PC-3 (cell line): ENCODE measurements at regions not wholly inside any gene's neighbourhood (a gene's known extent, or its start where the extent isn't known, plus 50 kb on each side); places are given as distances from the start of the nearest gene placed in this dataset.

Experiments
- ATAC-seq: fragments of 200-7000 bp; cut with Tn5 transposase; 2 replicates; pipeline ENCODE4 v1.9.1; 2020; ENCODE audit warnings: mild to moderate bottlenecking, moderate library complexity
- BruUV-seq: library from RNA; stranded (reverse); fragments of 400-500 nt; replicated peaks from 2 replicates; lab custom pipeline; 2021; lab: Mats Ljungman, UMichigan
- CTCF ChIA-PET: fragments of 300-600 bp; sonication (Branson Sonifier 250); formaldehyde crosslinking; loops from one replicate; lab custom pipeline; 2022; ENCODE audit warnings: antibody characterized with exemption; lab: Charles Lee
- POLR2A ChIA-PET: fragments of 300-600 bp; sonication (Branson Sonifier 250); formaldehyde crosslinking; loops from one replicate; lab custom pipeline; 2022; ENCODE audit warnings: antibody characterized with exemption; ENCODE audit not compliant: unreplicated experiment; lab: Charles Lee
- DNase-seq: peaks from one replicate; pipeline ENCODE4 v3.0.0-alpha.2; 2015
- H2AFZ ChIP-seq: fragments of 300-600 bp; sonication (generic); 2 replicates; pipeline ENCODE4 v1.6.0; 2016; ENCODE audit warnings: antibody characterized with exemption, low read length
- H3F3A ChIP-seq: fragments of 300-600 bp; sonication (generic); one replicate; pipeline ENCODE4 v1.6.0; 2017; ENCODE audit warnings: antibody characterized with exemption, low read length, control low read depth, mild to moderate bottlenecking; ENCODE audit not compliant: unreplicated experiment
- H3K27ac ChIP-seq: fragments of 300-600 bp; sonication (generic); 2 replicates; pipeline ENCODE4 v1.5.1; 2016; ENCODE audit warnings: mild to moderate bottlenecking, low read length
- H3K27me3 ChIP-seq: fragments of 300-600 bp; sonication (generic); 2 replicates; pipeline ENCODE4 v1.6.1; 2016; ENCODE audit warnings: low read length, mixed read lengths
- H3K36me3 ChIP-seq: fragments of 300-600 bp; sonication (generic); 2 replicates; pipeline ENCODE4 v1.6.1; 2016; ENCODE audit warnings: low read depth, mixed run types, low read length, mixed read lengths
- H3K4me1 ChIP-seq: fragments of 300-600 bp; sonication (generic); 2 replicates; pipeline ENCODE4 v1.5.1; 2016; ENCODE audit warnings: low read length; ENCODE audit not compliant: insufficient read depth
- H3K4me2 ChIP-seq: fragments of 300-600 bp; sonication (generic); 2 replicates; pipeline ENCODE4 v1.6.0; 2016; ENCODE audit warnings: low read length
- H3K4me3 ChIP-seq: fragments of 300-600 bp; sonication (generic); 2 replicates; pipeline ENCODE4 v1.5.1; 2016; ENCODE audit warnings: mild to moderate bottlenecking, low read length, mixed read lengths
- H3K79me2 ChIP-seq: fragments of 300-600 bp; sonication (generic); 2 replicates; pipeline ENCODE4 v1.6.1; 2017; ENCODE audit warnings: low read length, mixed read lengths
- H3K9ac ChIP-seq: fragments of 300-600 bp; sonication (generic); 2 replicates; pipeline ENCODE4 v1.6.0; 2016; ENCODE audit warnings: mild to moderate bottlenecking, low read length
- H3K9me2 ChIP-seq: fragments of 300-600 bp; sonication (generic); replicated peaks from 2 replicates; pipeline ENCODE4 v1.6.1; 2016; ENCODE audit warnings: mixed run types, low read length, mixed read lengths
- H3K9me3 ChIP-seq: fragments of 300-600 bp; sonication (generic); 2 replicates; pipeline ENCODE4 v1.6.1; 2016; ENCODE audit warnings: low read length, mixed read lengths
- H4K20me1 ChIP-seq: fragments of 300-600 bp; sonication (generic); 2 replicates; pipeline ENCODE4 v1.6.1; 2016; ENCODE audit warnings: low read length, mixed read lengths
- CTCF ChIP-seq: fragments of 300-600 bp; sonication (generic); conservative IDR thresholded peaks from 2 replicates; pipeline ENCODE4 v1.5.1; 2017; ENCODE audit warnings: antibody characterized with exemption, low read depth, mild to moderate bottlenecking, low read length
- EZH2 ChIP-seq: fragments of 300-600 bp; sonication (generic); IDR thresholded peaks from one replicate; pipeline ENCODE4 v1.6.1; 2017; ENCODE audit warnings: antibody characterized with exemption, mild to moderate bottlenecking, low read length; ENCODE audit not compliant: unreplicated experiment
- EZH2phosphoT487 ChIP-seq: fragments of 300-600 bp; sonication (generic); IDR thresholded peaks from 2 replicates; pipeline ENCODE4 v1.6.1; 2018; ENCODE audit warnings: mild to moderate bottlenecking, antibody characterized with exemption, low read length, borderline replicate concordance
- intact Hi-C: fragments of 100-400 bp; cut with micrococcal nuclease; formaldehyde crosslinking; loops from 2 replicates; pipeline ENCODE4 v1.9.0; 2023

DNA sequence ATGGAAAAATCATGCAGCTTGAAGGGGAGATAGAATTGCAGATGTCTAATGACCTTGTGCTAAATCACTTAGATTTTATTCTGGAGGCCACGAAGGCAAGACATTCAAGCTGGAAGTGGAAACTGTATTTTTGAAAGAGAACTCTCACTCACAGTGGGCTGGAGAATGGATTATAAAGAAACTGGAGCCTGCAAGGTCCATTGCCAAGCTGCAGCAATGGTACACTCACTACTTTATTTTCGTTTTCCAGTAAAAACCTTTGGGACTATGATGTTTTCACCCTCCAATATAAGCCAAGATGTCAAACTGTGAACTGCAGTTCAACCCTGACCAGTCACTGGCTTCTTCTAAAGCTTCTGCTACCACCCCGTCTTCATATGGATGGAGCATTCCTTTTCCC is 62.0 kb downstream of the SKIDA1 start:
- H3K27ac ChIP-seq = no peak overlapping the region
- no peaks in the 10 kb centered on the region for H3K9me2 ChIP-seq
- ChIA-PET POLR2A (no interaction called here), CTCF (no interaction called here)
- H3K36me3 ChIP-seq = no peaks in the 10 kb centered on the region
- DNase-seq (no peak), ATAC-seq (no peak)
- no peaks in the 10 kb centered on the region for H3F3A ChIP-seq
- H3K9me3 ChIP-seq = no peaks in the 10 kb centered on the region
- no peak overlapping the region for H2AFZ ChIP-seq
- H3K4me3 ChIP-seq = no peak overlapping the region
- no peak for TF ChIP-seq EZH2phosphoT487
- TF ChIP-seq EZH2 = no peak
- TF ChIP-seq CTCF = no peak
- intact Hi-C loops = no loop called here
- H3K79me2 ChIP-seq = no peaks in the 10 kb centered on the region
- BruUV-seq = no TSS peak
- H3K4me1 ChIP-seq = no peaks in the 10 kb centered on the region
- no peak overlapping the region for H3K4me2 ChIP-seq
- H4K20me1 ChIP-seq = no peaks in the 10 kb centered on the region
- H3K27me3 ChIP-seq = no peaks in the 10 kb centered on the region
- no peak overlapping the region for H3K9ac ChIP-seq

DNA sequence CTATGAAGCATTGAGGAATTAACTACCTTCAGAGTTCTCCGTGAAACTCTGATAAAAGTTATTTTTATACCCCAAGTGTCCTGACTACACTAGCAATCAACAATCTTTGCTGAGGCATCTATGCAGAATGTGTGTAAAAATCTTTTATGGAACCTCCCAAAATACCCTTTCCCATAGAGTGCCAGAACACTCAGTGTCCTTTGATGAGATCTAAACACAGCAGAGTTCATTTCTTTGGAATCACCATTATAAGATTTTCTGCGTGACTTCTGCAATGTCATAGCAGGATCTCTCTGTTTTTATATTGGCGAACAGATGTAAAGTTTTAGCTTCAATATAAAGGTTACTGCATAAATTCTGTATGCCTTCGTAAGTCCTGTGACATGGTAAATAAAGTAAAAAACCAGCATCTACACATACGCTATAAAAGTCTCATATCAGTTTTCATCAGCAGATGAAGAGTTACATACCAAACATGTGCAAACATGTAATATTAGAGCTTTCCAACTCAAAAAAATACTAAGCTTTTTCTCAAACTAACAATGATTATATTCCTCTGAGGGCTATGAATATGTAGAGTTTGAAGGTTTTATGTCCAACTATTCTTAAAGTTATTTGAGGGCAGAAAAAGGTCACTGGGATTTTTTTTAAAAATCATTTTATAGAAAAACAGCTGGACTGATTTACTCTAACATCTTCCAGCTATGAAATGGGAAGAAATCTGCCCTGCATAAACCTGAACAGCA is 67.2 kb downstream of the SKIDA1 start:
- ChIA-PET CTCF (no interaction called here), POLR2A (interaction anchor here (0.6 kb wide), 1 partner anchor 58 kb away, joined by 4 read pairs; no protein-coding TSS in a partner anchor)
- Histone ChIP-seq H3K4me1 (no peaks in the 10 kb centered on the region), H3K27ac (no peak overlapping the region), H4K20me1 (no peaks in the 10 kb centered on the region), H3K4me2 (no peak overlapping the region), H3K36me3 (no peaks in the 10 kb centered on the region), H2AFZ (no peak overlapping the region), H3K27me3 (no peaks in the 10 kb centered on the region), H3K9me3 (no peaks in the 10 kb centered on the region), H3K9ac (no peak overlapping the region), H3K9me2 (no peaks in the 10 kb centered on the region), H3F3A (no peaks in the 10 kb centered on the region), H3K79me2 (no peaks in the 10 kb centered on the region), H3K4me3 (no peak overlapping the region)
- TF ChIP-seq EZH2phosphoT487 = no peak
- no peak for TF ChIP-seq EZH2
- TF ChIP-seq CTCF = no peak
- DNase-seq = no peak
- BruUV-seq = no TSS peak
- no peak for ATAC-seq
- intact Hi-C loops = no loop called here

- H3K9ac ChIP-seq = no peak overlapping the region
- H3K9me2 ChIP-seq = no peaks in the 10 kb centered on the region
- H3K79me2 ChIP-seq = no peaks in the 10 kb centered on the region
- BruUV-seq = no TSS peak
- no peaks in the 10 kb centered on the region for H3K27me3 ChIP-seq
- H3F3A ChIP-seq = no peaks in the 10 kb centered on the region
- no peak overlapping the region for H3K4me3 ChIP-seq
- H3K36me3 ChIP-seq = no peaks in the 10 kb centered on the region
- POLR2A ChIA-PET = no interaction called here
- H3K9me3 ChIP-seq = no peaks in the 10 kb centered on the region
- DNase-seq (no peak), ATAC-seq (no peak)
- H4K20me1 ChIP-seq = no peaks in the 10 kb centered on the region
- H3K27ac ChIP-seq = no peak overlapping the region
- CTCF ChIA-PET = no interaction called here
- intact Hi-C loops = no loop called here
- no peak overlapping the region for H3K4me2 ChIP-seq
- H2AFZ ChIP-seq = no peak overlapping the region
- H3K4me1 ChIP-seq = no peaks in the 10 kb centered on the region
- no peak for TF ChIP-seq EZH2
- no peak for TF ChIP-seq CTCF
Observed at GRCh38 chr10:21456160-21456559, 69.3 kb downstream of the SKIDA1 start.
